ENCODE measurements at regions not wholly inside any gene's neighbourhood (a gene's known extent, or its start where the extent isn't known, plus 50 kb on each side); places are given as distances from the start of the nearest gene placed in this dataset.
"Not testable (repeated sequence)": the region's sequence is repeated elsewhere in the genome, so short reads cannot be mapped to it uniquely, and the experiment has no call there.

- not testable (repeated sequence) for H3K27me3 ChIP-seq (ENCODE audit: control insufficient read depth, insufficient read depth, low read length); H3K27ac ChIP-seq (ENCODE audit: low read depth, low read length); DNase-seq (ENCODE audit: low read depth in 4 of 6, low spot score in 6 of 6); H3K4me3 ChIP-seq (ENCODE audit: low read depth, low read length); H3K9me3 ChIP-seq (ENCODE audit: control insufficient read depth, insufficient read depth, low read length); H3K36me3 ChIP-seq (ENCODE audit: control insufficient read depth, insufficient read depth, low read length); H3K4me1 ChIP-seq (ENCODE audit: control insufficient read depth, insufficient read depth, low read length)
- no CpG with 5 or more reads among the region's 5 CpGs for WGBS (ENCODE audit: insufficient coverage)
Measured at GRCh38 chr2:87630892-87631291, 117.0 kb upstream of the PLGLB2 start.

- not testable (repeated sequence) for H3K4me1 ChIP-seq (ENCODE audit: control insufficient read depth, insufficient read depth, low read length); H3K36me3 ChIP-seq (ENCODE audit: control insufficient read depth, insufficient read depth, low read length); H3K27ac ChIP-seq (ENCODE audit: low read depth, low read length); DNase-seq (ENCODE audit: low read depth in 4 of 6, low spot score in 6 of 6); H3K4me3 ChIP-seq (ENCODE audit: low read depth, low read length); H3K27me3 ChIP-seq (ENCODE audit: control insufficient read depth, insufficient read depth, low read length); H3K9me3 ChIP-seq (ENCODE audit: control insufficient read depth, insufficient read depth, low read length)
- WGBS (ENCODE audit: insufficient coverage): no CpG with 5 or more reads among the region's 3 CpGs
Measured at GRCh38 chr2:87631402-87631801, 116.5 kb upstream of the PLGLB2 start.

- WGBS (ENCODE audit: insufficient coverage): 86% methylated on average over 1 of the region's 3 CpGs
- not testable (repeated sequence) for H3K4me3 ChIP-seq (ENCODE audit: low read depth, low read length); DNase-seq (ENCODE audit: low read depth in 4 of 6, low spot score in 6 of 6); H3K36me3 ChIP-seq (ENCODE audit: control insufficient read depth, insufficient read depth, low read length); H3K9me3 ChIP-seq (ENCODE audit: control insufficient read depth, insufficient read depth, low read length); H3K27me3 ChIP-seq (ENCODE audit: control insufficient read depth, insufficient read depth, low read length); H3K27ac ChIP-seq (ENCODE audit: low read depth, low read length); H3K4me1 ChIP-seq (ENCODE audit: control insufficient read depth, insufficient read depth, low read length)
Measured at GRCh38 chr2:87633287-87633963, 114.5 kb upstream of the PLGLB2 start.

- WGBS (ENCODE audit: insufficient coverage): no CpG with 5 or more reads among the region's 7 CpGs
- H3K27ac ChIP-seq (ENCODE audit: low read depth, low read length); H3K4me3 ChIP-seq (ENCODE audit: low read depth, low read length); DNase-seq (ENCODE audit: low read depth in 4 of 6, low spot score in 6 of 6); H3K36me3 ChIP-seq (ENCODE audit: control insufficient read depth, insufficient read depth, low read length); H3K9me3 ChIP-seq (ENCODE audit: control insufficient read depth, insufficient read depth, low read length); H3K27me3 ChIP-seq (ENCODE audit: control insufficient read depth, insufficient read depth, low read length); H3K4me1 ChIP-seq (ENCODE audit: control insufficient read depth, insufficient read depth, low read length): not testable (repeated sequence)
Measured at GRCh38 chr2:87634106-87634505, 113.8 kb upstream of the PLGLB2 start.

- not testable (repeated sequence) for H3K27ac ChIP-seq (ENCODE audit: low read depth, low read length); H3K4me3 ChIP-seq (ENCODE audit: low read depth, low read length); H3K27me3 ChIP-seq (ENCODE audit: control insufficient read depth, insufficient read depth, low read length); H3K36me3 ChIP-seq (ENCODE audit: control insufficient read depth, insufficient read depth, low read length); H3K9me3 ChIP-seq (ENCODE audit: control insufficient read depth, insufficient read depth, low read length); H3K4me1 ChIP-seq (ENCODE audit: control insufficient read depth, insufficient read depth, low read length)
- 95% methylated on average over 2 of the region's 10 CpGs for WGBS (ENCODE audit: insufficient coverage)
- DNase-seq (ENCODE audit: low read depth in 4 of 6, low spot score in 6 of 6): peak in 1 of 6 donors; percentile 9
Measured at GRCh38 chr2:87634971-87635650, 112.8 kb upstream of the PLGLB2 start.

GRCh38 chr2:87636246-87636645 is 111.6 kb upstream of the PLGLB2 start:
- H3K27ac ChIP-seq (ENCODE audit: low read depth, low read length); H3K36me3 ChIP-seq (ENCODE audit: control insufficient read depth, insufficient read depth, low read length); H3K4me1 ChIP-seq (ENCODE audit: control insufficient read depth, insufficient read depth, low read length); H3K27me3 ChIP-seq (ENCODE audit: control insufficient read depth, insufficient read depth, low read length); H3K4me3 ChIP-seq (ENCODE audit: low read depth, low read length); H3K9me3 ChIP-seq (ENCODE audit: control insufficient read depth, insufficient read depth, low read length); DNase-seq (ENCODE audit: low read depth in 4 of 6, low spot score in 6 of 6): not testable (repeated sequence)
- WGBS (ENCODE audit: insufficient coverage): 83% methylated on average over 2 of the region's 7 CpGs

- not testable (repeated sequence) for H3K27me3 ChIP-seq (ENCODE audit: control insufficient read depth, insufficient read depth, low read length); H3K27ac ChIP-seq (ENCODE audit: low read depth, low read length); H3K36me3 ChIP-seq (ENCODE audit: control insufficient read depth, insufficient read depth, low read length); H3K4me3 ChIP-seq (ENCODE audit: low read depth, low read length); H3K9me3 ChIP-seq (ENCODE audit: control insufficient read depth, insufficient read depth, low read length); DNase-seq (ENCODE audit: low read depth in 4 of 6, low spot score in 6 of 6); H3K4me1 ChIP-seq (ENCODE audit: control insufficient read depth, insufficient read depth, low read length)
- WGBS (ENCODE audit: insufficient coverage): 83% methylated on average over 2 of the region's 6 CpGs
Measured at GRCh38 chr2:87636735-87637134, 111.2 kb upstream of the PLGLB2 start.

- DNase-seq (ENCODE audit: low read depth in 4 of 6, low spot score in 6 of 6): peak in 1 of 6 donors; percentile 29
- H3K9me3 ChIP-seq (ENCODE audit: control insufficient read depth, insufficient read depth, low read length); H3K4me1 ChIP-seq (ENCODE audit: control insufficient read depth, insufficient read depth, low read length); H3K36me3 ChIP-seq (ENCODE audit: control insufficient read depth, insufficient read depth, low read length); H3K4me3 ChIP-seq (ENCODE audit: low read depth, low read length); H3K27ac ChIP-seq (ENCODE audit: low read depth, low read length); H3K27me3 ChIP-seq (ENCODE audit: control insufficient read depth, insufficient read depth, low read length): not testable (repeated sequence)
- WGBS (ENCODE audit: insufficient coverage): 40% methylated on average over 2 of the region's 15 CpGs
Measured at GRCh38 chr2:87637249-87637990, 110.5 kb upstream of the PLGLB2 start.

GRCh38 chr2:87638114-87638807 is 109.6 kb upstream of the PLGLB2 start:
- not testable (repeated sequence) for H3K4me3 ChIP-seq (ENCODE audit: low read depth, low read length); H3K9me3 ChIP-seq (ENCODE audit: control insufficient read depth, insufficient read depth, low read length); H3K27me3 ChIP-seq (ENCODE audit: control insufficient read depth, insufficient read depth, low read length); H3K4me1 ChIP-seq (ENCODE audit: control insufficient read depth, insufficient read depth, low read length); H3K27ac ChIP-seq (ENCODE audit: low read depth, low read length); DNase-seq (ENCODE audit: low read depth in 4 of 6, low spot score in 6 of 6); H3K36me3 ChIP-seq (ENCODE audit: control insufficient read depth, insufficient read depth, low read length)
- WGBS (ENCODE audit: insufficient coverage): 100% methylated on average over 2 of the region's 10 CpGs

All from spinal cord (tissue), 9 donors.